BLaER1 treated with 17β-estradiol and CSF1 and Interleukin-3, amounts not matched to agents 10 nM and 100 nM (cell line): ENCODE measurements at regions not wholly inside any gene's neighbourhood (a gene's known extent, or its start where the extent isn't known, plus 50 kb on each side); places are given as distances from the start of the nearest gene placed in this dataset.

ENCODE experiments used
- H3K27ac ChIP-seq, 11 experiments: shearing (Covaris generic); formaldehyde crosslinking; 2 replicates each; pipeline ENCODE4 v1.8.1; 2022
- H3K27me3 ChIP-seq, 11 experiments: shearing (Covaris generic); formaldehyde crosslinking; 2 replicates each; pipeline ENCODE4 v1.8.1; 2022
- H3K36me3 ChIP-seq, 11 experiments: shearing (Covaris generic); formaldehyde crosslinking; 2 replicates each; pipeline ENCODE4 v1.8.1; 2022
- H3K4me1 ChIP-seq, 10 experiments: shearing (Covaris generic); formaldehyde crosslinking; 2 replicates each; pipeline ENCODE4 v1.8.1; 2022
- H3K4me2 ChIP-seq, 11 experiments: shearing (Covaris generic); formaldehyde crosslinking; 2 replicates each; pipeline ENCODE4 v1.8.1; 2022
- H3K4me3 ChIP-seq, 10 experiments: shearing (Covaris generic); formaldehyde crosslinking; 2 replicates each; pipeline ENCODE4 v1.8.1; 2022
- H3K9ac ChIP-seq, 11 experiments: shearing (Covaris generic); formaldehyde crosslinking; 2 replicates each; pipeline ENCODE4 v1.8.1; 2022
- H3K9me3 ChIP-seq, 11 experiments: shearing (Covaris generic); formaldehyde crosslinking; replicated peaks in 1 of 11; 2 replicates each; pipeline ENCODE4 v1.8.1; 2022
- H4K20me1 ChIP-seq, 11 experiments: shearing (Covaris generic); formaldehyde crosslinking; 2 replicates each; pipeline ENCODE4 v1.8.1; 2022
- Cebpa-rat ChIP-seq, 11 experiments: shearing (Covaris generic); IDR thresholded peaks; 2 replicates each; pipeline ENCODE4 v1.8.1; 2022

DNA sequence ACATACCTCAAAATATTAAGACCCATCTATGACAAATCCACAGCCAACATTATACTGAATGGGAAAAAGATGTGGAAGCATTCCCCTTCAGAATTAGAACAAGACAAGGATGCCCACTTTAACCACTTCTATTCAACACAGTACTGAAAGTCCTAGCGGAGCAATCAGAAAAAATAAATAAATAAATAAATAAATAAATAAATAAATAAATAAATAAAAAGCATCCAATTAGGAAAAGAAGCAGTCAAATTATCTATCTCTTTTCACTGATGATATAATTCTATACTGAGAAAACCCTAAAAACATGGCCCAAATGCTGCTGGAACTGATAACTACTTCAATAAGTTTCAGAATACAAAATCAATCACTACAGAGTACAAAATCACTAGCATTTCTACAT is 67.5 kb downstream of the PRR32 start:
- Histone ChIP-seq H3K27me3 (peaks cover 57 to 98% (median 88%) of the 10 kb centered on the region in 11 experiments), H3K9ac (no peak overlapping the region), H3K27ac (no peak overlapping the region), H3K4me1 (no peaks in the 10 kb centered on the region), H3K9me3 (peaks cover 0 to 26% (median 0%) of the 10 kb centered on the region in 11 experiments; a peak in 6 of 22 replicates), H3K4me3 (no peak overlapping the region), H3K36me3 (no peaks in the 10 kb centered on the region), H3K4me2 (no peak overlapping the region), H4K20me1 (0 out of 22 replicates have a peak, but pooled peaks cover 0 to 3% (median 0%) of the 10 kb centered on the region in 11 experiments)
- TF ChIP-seq Cebpa-rat (IDR thresholded peaks at IDR 0.05): no peak

DNA sequence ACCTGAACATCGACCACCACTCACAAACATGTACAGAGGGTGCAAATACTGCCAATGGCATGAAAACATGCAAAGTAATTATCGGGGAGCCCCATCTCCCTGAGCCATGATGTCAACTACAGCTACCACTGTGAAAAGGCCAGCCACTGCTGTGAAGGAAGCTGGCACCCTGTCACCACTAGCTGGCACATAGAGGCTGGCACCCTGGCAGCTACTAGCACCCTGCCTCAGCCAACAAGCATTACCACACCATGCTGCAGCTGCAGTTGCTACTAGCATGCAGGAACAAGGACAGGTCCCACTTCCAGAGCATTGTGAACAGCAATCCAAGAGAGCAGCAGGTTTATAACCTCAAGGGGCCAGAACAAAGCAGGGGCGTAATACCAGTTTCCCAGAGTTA is 81.4 kb downstream of the PRR32 start:
- no peak overlapping the region for H3K27ac ChIP-seq
- no peaks in the 10 kb centered on the region for H3K4me1 ChIP-seq
- H3K9me3 ChIP-seq: 0 out of 22 replicates have a peak, but pooled peaks cover 0 to 3% (median 0%) of the 10 kb centered on the region in 11 experiments
- no peak overlapping the region for H3K4me3 ChIP-seq
- TF ChIP-seq Cebpa-rat (IDR thresholded peaks at IDR 0.05): no peak
- no peak overlapping the region for H3K9ac ChIP-seq
- H3K36me3 ChIP-seq: no peaks in the 10 kb centered on the region
- peaks cover 50 to 100% (median 97%) of the 10 kb centered on the region in 11 experiments; a peak in 21 of 22 replicates for H3K27me3 ChIP-seq
- H3K4me2 ChIP-seq: no peak overlapping the region
- no peaks in the 10 kb centered on the region; a peak in 2 of 22 replicates for H4K20me1 ChIP-seq

DNA sequence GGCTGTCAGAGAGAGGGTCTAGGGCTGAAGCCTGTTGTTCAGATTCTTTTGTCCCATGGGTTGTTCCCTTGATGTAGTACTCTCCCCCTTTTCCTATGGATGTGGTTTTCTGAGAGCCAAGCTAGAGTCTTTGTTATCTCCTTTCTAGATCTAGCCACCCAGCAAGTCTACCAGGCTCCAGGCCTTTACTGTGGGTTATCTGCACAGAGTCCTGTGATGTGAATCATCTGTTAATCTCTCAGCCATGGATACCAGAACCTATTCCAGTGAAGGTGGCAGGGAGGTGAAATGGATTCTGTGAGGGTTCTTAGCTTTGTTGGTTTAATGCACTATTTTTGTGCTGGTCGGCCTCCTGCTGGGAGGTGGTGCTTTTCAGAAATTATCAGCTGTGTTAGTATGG is 109.5 kb downstream of the PRR32 start:
- peaks cover 6 to 34% (median 14%) of the 10 kb centered on the region in 11 experiments; a peak in 14 of 22 replicates for H3K9me3 ChIP-seq
- H3K9ac ChIP-seq: no peak overlapping the region
- H4K20me1 ChIP-seq: no peaks in the 10 kb centered on the region
- no peak overlapping the region for H3K4me2 ChIP-seq
- no peaks in the 10 kb centered on the region for H3K36me3 ChIP-seq
- H3K4me1 ChIP-seq: no peaks in the 10 kb centered on the region
- no peak overlapping the region for H3K27ac ChIP-seq
- no peak for TF ChIP-seq Cebpa-rat (IDR thresholded peaks at IDR 0.05)
- H3K27me3 ChIP-seq: peaks cover 30 to 88% (median 78%) of the 10 kb centered on the region in 11 experiments; a peak in 21 of 22 replicates
- no peak overlapping the region for H3K4me3 ChIP-seq

DNA sequence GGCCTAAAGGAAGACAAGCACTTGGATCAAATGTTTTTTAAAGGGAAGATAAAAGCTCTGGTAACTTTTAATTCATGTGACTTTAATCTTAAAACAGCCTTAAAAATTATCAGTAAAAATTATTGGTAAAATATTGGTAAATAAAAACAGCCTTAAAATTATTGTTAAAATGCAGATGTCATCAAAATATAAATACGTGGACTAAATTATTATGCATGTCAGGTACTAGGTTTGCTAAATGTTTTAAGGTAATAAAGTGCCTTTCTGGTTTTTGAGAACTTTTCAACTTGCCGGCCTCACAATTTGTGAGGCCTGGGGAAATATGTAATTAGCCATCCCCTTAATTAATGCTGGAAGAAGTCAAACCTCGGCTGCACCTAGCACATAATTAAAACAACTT is 147.7 kb downstream of the PRR32 start:
- Histone ChIP-seq H3K4me3 (no peak overlapping the region), H3K36me3 (no peaks in the 10 kb centered on the region), H3K9ac (no peak overlapping the region), H3K27me3 (peaks cover 28 to 97% (median 84%) of the 10 kb centered on the region in 11 experiments; a peak in 20 of 22 replicates), H4K20me1 (no peaks in the 10 kb centered on the region; a peak in 1 of 22 replicates), H3K4me2 (no peak overlapping the region), H3K9me3 (peaks cover 0 to 4% (median 0%) of the 10 kb centered on the region in 11 experiments; a peak in 2 of 22 replicates), H3K27ac (no peak overlapping the region), H3K4me1 (no peaks in the 10 kb centered on the region)
- TF ChIP-seq Cebpa-rat (IDR thresholded peaks at IDR 0.05): no peak

DNA sequence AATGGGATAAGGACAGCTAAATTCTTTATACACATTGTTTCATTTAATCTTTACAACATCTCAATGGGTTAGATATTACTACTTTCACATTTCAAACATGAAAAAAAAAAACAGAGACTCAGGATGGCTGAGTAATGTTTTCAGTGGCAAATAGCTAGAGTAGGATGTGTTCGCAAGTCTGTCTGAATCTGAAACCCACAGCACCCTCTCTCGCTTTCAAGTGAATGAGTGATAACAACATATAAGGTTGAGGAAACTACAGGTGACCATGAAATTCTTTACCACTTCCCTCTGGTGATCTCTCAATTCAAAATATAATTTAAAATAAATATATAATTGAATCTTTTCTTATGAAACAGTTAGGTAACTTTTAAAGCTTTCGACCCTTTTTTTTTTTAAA is 162.6 kb downstream of the PRR32 start:
- Histone ChIP-seq H3K27ac (no peak overlapping the region), H3K4me1 (no peaks in the 10 kb centered on the region), H3K4me3 (no peak overlapping the region), H3K36me3 (no peaks in the 10 kb centered on the region), H3K9ac (no peak overlapping the region), H3K27me3 (peaks cover 27 to 98% (median 92%) of the 10 kb centered on the region in 11 experiments; a peak in 21 of 22 replicates), H3K9me3 (no peaks in the 10 kb centered on the region), H3K4me2 (no peak overlapping the region), H4K20me1 (no peaks in the 10 kb centered on the region)
- TF ChIP-seq Cebpa-rat (IDR thresholded peaks at IDR 0.05): no peak

DNA sequence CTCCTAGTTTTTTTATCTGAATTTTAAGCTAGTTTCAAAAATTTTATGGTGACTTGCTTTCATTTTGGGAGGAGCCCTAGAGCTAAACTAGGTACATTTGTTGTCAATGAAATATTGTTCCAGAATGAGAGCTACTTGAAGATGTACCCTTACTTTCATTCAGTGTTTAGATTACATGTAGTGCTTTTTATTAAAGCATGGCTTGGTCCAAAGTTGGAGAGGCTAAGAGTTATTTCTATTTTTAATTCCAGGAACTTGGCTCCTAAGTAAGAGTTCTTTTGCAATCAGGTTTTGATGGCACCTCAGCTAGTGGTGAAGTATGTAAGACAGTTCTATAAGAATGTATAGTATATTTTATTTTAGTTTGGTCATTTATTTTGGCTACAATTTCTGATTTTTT is 165.5 kb downstream of the PRR32 start:
- no peak overlapping the region for H3K27ac ChIP-seq
- H3K27me3 ChIP-seq: peaks cover 27 to 97% (median 87%) of the 10 kb centered on the region in 11 experiments

DNA sequence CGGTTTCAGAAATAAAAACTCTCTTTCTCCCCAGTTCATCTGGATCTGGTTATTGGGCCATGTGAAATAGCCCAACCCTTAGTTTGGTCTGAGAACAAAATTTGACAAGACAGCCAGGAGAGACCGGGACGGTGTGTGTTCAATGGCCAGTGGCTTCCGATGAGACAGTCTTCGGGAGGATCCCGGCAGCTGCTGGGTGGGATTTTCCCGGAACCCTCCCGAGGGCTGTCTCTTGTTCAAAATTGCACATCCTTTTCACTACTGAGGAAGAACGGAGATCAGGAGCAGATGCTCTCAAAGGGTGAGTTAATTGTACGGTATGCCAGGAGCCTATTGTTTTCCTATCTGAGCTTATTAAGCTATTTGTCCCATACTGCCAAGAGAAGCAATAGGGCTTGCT is 166.5 kb downstream of the PRR32 start:
- Histone ChIP-seq H3K4me3 (no peak overlapping the region), H3K36me3 (no peaks in the 10 kb centered on the region), H3K9me3 (peaks cover 0 to 7% (median 0%) of the 10 kb centered on the region in 11 experiments; a peak in 4 of 22 replicates), H3K9ac (no peak overlapping the region), H3K27ac (no peak overlapping the region), H3K4me1 (no peaks in the 10 kb centered on the region), H3K4me2 (no peak overlapping the region), H3K27me3 (peaks cover 24 to 97% (median 86%) of the 10 kb centered on the region in 11 experiments), H4K20me1 (no peaks in the 10 kb centered on the region)
- TF ChIP-seq Cebpa-rat (IDR thresholded peaks at IDR 0.05): no peak

More for the DNA sequence above, 165.5 kb downstream of the PRR32 start:
- peaks cover 0 to 6% (median 0%) of the 10 kb centered on the region in 11 experiments; a peak in 3 of 22 replicates for H3K9me3 ChIP-seq
- no peak overlapping the region for H3K9ac ChIP-seq
- H3K4me2 ChIP-seq: no peak overlapping the region
- no peak overlapping the region for H3K4me3 ChIP-seq
- TF ChIP-seq Cebpa-rat (IDR thresholded peaks at IDR 0.05): no peak
- H4K20me1 ChIP-seq: no peaks in the 10 kb centered on the region
- H3K4me1 ChIP-seq: no peaks in the 10 kb centered on the region
- no peaks in the 10 kb centered on the region for H3K36me3 ChIP-seq

DNA sequence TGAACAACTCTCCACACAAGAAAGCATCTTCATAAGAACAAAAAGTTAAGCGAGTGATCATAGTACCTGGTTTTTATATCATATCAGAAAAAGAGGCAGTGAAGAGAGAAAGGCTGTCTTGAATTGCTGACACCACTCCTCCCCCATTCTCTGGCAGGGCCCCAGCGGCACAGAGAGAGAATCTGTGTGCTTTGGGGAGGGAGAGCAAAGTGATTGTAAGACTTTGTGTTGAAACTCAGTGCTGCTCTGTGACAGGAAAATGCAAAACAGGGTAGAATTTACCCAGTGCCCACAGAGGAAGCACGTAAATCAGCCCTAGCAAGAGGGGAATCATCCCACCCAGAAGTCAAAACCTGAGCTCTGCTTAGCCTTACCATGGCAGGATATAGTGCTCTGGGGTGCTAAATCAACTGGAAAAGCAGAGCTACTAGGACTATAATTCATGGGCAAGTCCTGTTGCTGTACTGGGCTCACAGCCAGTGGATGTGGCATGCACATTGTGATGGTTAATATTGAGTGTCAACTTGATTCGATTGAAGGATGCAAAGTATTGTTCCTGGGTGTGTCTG is 174.6 kb downstream of the PRR32 start:
- no peaks in the 10 kb centered on the region for H3K4me1 ChIP-seq

DNA sequence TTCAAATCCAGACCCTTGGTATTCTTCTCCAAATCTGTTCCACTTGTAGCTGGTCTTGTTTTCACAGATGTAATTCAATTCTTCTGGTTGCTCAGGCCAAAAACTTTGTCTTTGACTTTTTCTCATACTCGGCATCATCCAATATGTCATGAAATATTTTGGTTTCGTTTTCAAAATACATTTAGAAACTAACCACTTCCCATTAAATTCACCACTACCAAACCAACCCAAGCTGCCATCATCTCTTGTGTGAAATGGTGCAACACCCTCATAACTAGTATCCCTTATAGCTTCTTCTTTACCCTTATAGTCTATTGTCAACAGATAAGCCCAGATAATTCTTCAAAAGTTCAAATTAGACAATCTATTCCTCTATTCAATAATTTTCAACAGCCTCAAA is 192.1 kb downstream of the PRR32 start:
- Histone ChIP-seq H4K20me1 (no peaks in the 10 kb centered on the region), H3K9ac (no peak overlapping the region), H3K4me2 (no peak overlapping the region), H3K9me3 (peaks cover 0 to 19% (median 7%) of the 10 kb centered on the region in 11 experiments; a peak in 13 of 22 replicates), H3K36me3 (no peaks in the 10 kb centered on the region), H3K4me3 (no peak overlapping the region), H3K4me1 (no peaks in the 10 kb centered on the region), H3K27me3 (peaks cover 13 to 97% (median 79%) of the 10 kb centered on the region in 11 experiments; a peak in 21 of 22 replicates), H3K27ac (no peak overlapping the region)
- TF ChIP-seq Cebpa-rat (IDR thresholded peaks at IDR 0.05): no peak

More for the DNA sequence above, 174.6 kb downstream of the PRR32 start:
- Histone ChIP-seq H3K4me3 (no peak overlapping the region), H3K36me3 (no peaks in the 10 kb centered on the region), H3K9me3 (peaks cover 0 to 7% (median 0%) of the 10 kb centered on the region in 11 experiments; a peak in 4 of 22 replicates), H3K4me2 (no peak overlapping the region), H3K27ac (no peak overlapping the region), H3K27me3 (peaks cover 26 to 100% (median 89%) of the 10 kb centered on the region in 11 experiments), H3K9ac (no peak overlapping the region), H4K20me1 (peaks cover 0 to 5% (median 0%) of the 10 kb centered on the region in 11 experiments; a peak in 1 of 22 replicates)
- no peak for TF ChIP-seq Cebpa-rat (IDR thresholded peaks at IDR 0.05)
